ENCODE measurements at regions not wholly inside any gene's neighbourhood (a gene's known extent, or its start where the extent isn't known, plus 50 kb on each side); places are given as distances from the start of the nearest gene placed in this dataset.

- TF ChIP-seq FOXP2 (optimal IDR thresholded peaks at IDR 0.05; ENCODE audit: borderline replicate concordance, extremely low read depth, extremely low read length, insufficient read depth) (no peak), TAF1 (IDR thresholded peaks at IDR 0.05; ENCODE audit: borderline replicate concordance, insufficient read depth, low read length) (no peak), REST (IDR thresholded peaks at IDR 0.05; ENCODE audit: insufficient read depth in 1 of 2, low read depth in 2 of 2, low read length in 2 of 2) (no peak), SIN3A (IDR thresholded peaks at IDR 0.05; ENCODE audit: borderline replicate concordance, insufficient read depth, low read length) (no peak), POLR2AphosphoS5 (IDR thresholded peaks at IDR 0.05; ENCODE audit: low read depth, low read length) (no peak)
Measured at GRCh38 chr2:8558956-8559355, 122.9 kb upstream of the ID2 start.

- TF ChIP-seq POLR2AphosphoS5 (IDR thresholded peaks at IDR 0.05; ENCODE audit: low read depth, low read length), result no peak
- no peak for TF ChIP-seq TAF1 (IDR thresholded peaks at IDR 0.05; ENCODE audit: borderline replicate concordance, insufficient read depth, low read length)
- TF ChIP-seq FOXP2 (optimal IDR thresholded peaks at IDR 0.05; ENCODE audit: borderline replicate concordance, extremely low read depth, extremely low read length, insufficient read depth), result no peak
- no peak for TF ChIP-seq REST (IDR thresholded peaks at IDR 0.05; ENCODE audit: insufficient read depth in 1 of 2, low read depth in 2 of 2, low read length in 2 of 2)
- TF ChIP-seq SIN3A (IDR thresholded peaks at IDR 0.05; ENCODE audit: borderline replicate concordance, insufficient read depth, low read length), result no peak
Measured at GRCh38 chr2:8559805-8560204, 122.1 kb upstream of the ID2 start.

- TF ChIP-seq TAF1 (IDR thresholded peaks at IDR 0.05; ENCODE audit: borderline replicate concordance, insufficient read depth, low read length) (no peak), SIN3A (IDR thresholded peaks at IDR 0.05; ENCODE audit: borderline replicate concordance, insufficient read depth, low read length) (no peak), POLR2AphosphoS5 (IDR thresholded peaks at IDR 0.05; ENCODE audit: low read depth, low read length) (no peak), FOXP2 (optimal IDR thresholded peaks at IDR 0.05; ENCODE audit: borderline replicate concordance, extremely low read depth, extremely low read length, insufficient read depth) (no peak), REST (IDR thresholded peaks at IDR 0.05; ENCODE audit: insufficient read depth in 1 of 2, low read depth in 2 of 2, low read length in 2 of 2) (no peak)
Measured at GRCh38 chr2:8563814-8564474, 117.9 kb upstream of the ID2 start.

GRCh38 chr2:8564475-8564874 is 117.4 kb upstream of the ID2 start:
- TF ChIP-seq FOXP2 (optimal IDR thresholded peaks at IDR 0.05; ENCODE audit: borderline replicate concordance, extremely low read depth, extremely low read length, insufficient read depth) (no peak), SIN3A (IDR thresholded peaks at IDR 0.05; ENCODE audit: borderline replicate concordance, insufficient read depth, low read length) (no peak), REST (IDR thresholded peaks at IDR 0.05; ENCODE audit: insufficient read depth in 1 of 2, low read depth in 2 of 2, low read length in 2 of 2) (no peak), TAF1 (IDR thresholded peaks at IDR 0.05; ENCODE audit: borderline replicate concordance, insufficient read depth, low read length) (no peak), POLR2AphosphoS5 (IDR thresholded peaks at IDR 0.05; ENCODE audit: low read depth, low read length) (no peak)
